Panc1 (cell line): ENCODE measurements at regions not wholly inside any gene's neighbourhood (a gene's known extent, or its start where the extent isn't known, plus 50 kb on each side); places are given as distances from the start of the nearest gene placed in this dataset.

Source experiments
- ATAC-seq: fragments of 200-7000 bp; cut with Tn5 transposase; 2 replicates; pipeline ENCODE4 v1.9.1; 2020; ENCODE audit warnings: mild to moderate bottlenecking, moderate library complexity
- BruUV-seq: library from RNA; stranded (reverse); fragments of 400-500 nt; replicated peaks from 2 replicates; lab custom pipeline; 2021; lab: Mats Ljungman, UMichigan
- CTCF ChIA-PET: fragments of 300-600 bp; sonication (Branson Sonifier 250); formaldehyde crosslinking; loops from one replicate; lab custom pipeline; 2022; ENCODE audit warnings: antibody characterized with exemption; lab: Charles Lee
- POLR2A ChIA-PET: fragments of 300-600 bp; sonication (Branson Sonifier 250); formaldehyde crosslinking; loops from one replicate; lab custom pipeline; 2022; ENCODE audit warnings: antibody characterized with exemption; lab: Charles Lee
- DNase-seq: peaks from one replicate; pipeline ENCODE4 v3.0.0-alpha.2; 2010; ENCODE audit warnings: low read depth, low spot score
- H3K27ac ChIP-seq: 2 replicates; pipeline ENCODE4 v1.5.1; 2011; ENCODE audit warnings: mild to moderate bottlenecking, low read length, inconsistent platforms
- H3K27me3 ChIP-seq: fragments of 200-500 bp; sonication (Bioruptor generic); 2 replicates; pipeline ENCODE4 v1.6.0; 2014; ENCODE audit warnings: low read length, inconsistent platforms; ENCODE audit not compliant: control insufficient read depth, insufficient read depth
- H3K36me3 ChIP-seq: fragments of 200-500 bp; sonication (Bioruptor generic); 2 replicates; pipeline ENCODE4 v1.5.1; 2014; ENCODE audit warnings: inconsistent platforms, mild to moderate bottlenecking, low read length, moderate library complexity; ENCODE audit not compliant: control insufficient read depth, insufficient read depth
- H3K4me1 ChIP-seq: 2 replicates; pipeline ENCODE4 v1.5.1; 2011; ENCODE audit warnings: inconsistent platforms, mild to moderate bottlenecking, low read length, moderate library complexity; ENCODE audit not compliant: control insufficient read depth, insufficient read depth
- H3K4me3 ChIP-seq, 2 experiments: 2 replicates each; pipeline ENCODE4 v1.5.1; 2011 to 2012; ENCODE audit warnings: low read depth in 2 of 2, low read length in 2 of 2, mild to moderate bottlenecking in 2 of 2, inconsistent platforms in 1 of 2, moderate library complexity in 1 of 2
- H3K9me3 ChIP-seq: fragments of 200-500 bp; sonication (Bioruptor generic); 2 replicates; pipeline ENCODE4 v1.5.1; 2014; ENCODE audit warnings: low read depth, mild to moderate bottlenecking, inconsistent platforms, low read length, moderate library complexity; ENCODE audit not compliant: control insufficient read depth, insufficient read depth
- CTCF ChIP-seq: fragments of 450-650 bp; IDR thresholded peaks from 2 replicates; pipeline ENCODE4 v1.5.1; 2017; ENCODE audit warnings: mild to moderate bottlenecking
- POLR2AphosphoS5 ChIP-seq: IDR thresholded peaks from 2 replicates; pipeline ENCODE4 v1.6.1; 2012; ENCODE audit warnings: mild to moderate bottlenecking, low read depth, low read length, moderate library complexity
- REST ChIP-seq, 2 experiments: IDR thresholded peaks; 2 replicates each; pipeline ENCODE4 v1.6.1; 2011 to 2012; ENCODE audit warnings: low read depth in 2 of 2, control low read depth in 1 of 2, low read length in 1 of 2, mild to moderate bottlenecking in 1 of 2, moderate library complexity in 1 of 2; ENCODE audit not compliant: insufficient read depth in 1 of 2
- SIN3A ChIP-seq: IDR thresholded peaks from 2 replicates; pipeline ENCODE4 v1.6.1; 2012; ENCODE audit warnings: low read depth, mild to moderate bottlenecking, low read length, moderate library complexity, borderline replicate concordance; ENCODE audit not compliant: insufficient read depth
- TCF7L2 ChIP-seq: IDR thresholded peaks from 2 replicates; pipeline ENCODE4 v1.6.1; 2011; ENCODE audit warnings: mild to moderate bottlenecking, low read depth, low read length, inconsistent platforms
- in situ Hi-C: cut with HindIII; loops from 2 replicates; pipeline ENCODE4 v1.10.0; 2016; ENCODE audit warnings: low sequenced_read_pairs, low pct_unique_long_range_greater_than_20kb
- intact Hi-C: fragments of 100-400 bp; cut with micrococcal nuclease; formaldehyde crosslinking; loops from one replicate; pipeline ENCODE4 v1.10.0; 2022; ENCODE audit not compliant: unreplicated experiment

GRCh38 chrX:5650904-5651303 is 577.8 kb downstream of the NLGN4X start:
- H3K4me3 ChIP-seq, result no peak overlapping the region
- H3K27ac ChIP-seq, result no peak overlapping the region
- BruUV-seq, result no TSS peak
- H3K27me3 ChIP-seq, result no peaks in the 10 kb centered on the region
- intact Hi-C loops (no loop called here), in situ Hi-C loops (no loop called here)
- no peaks in the 10 kb centered on the region for H3K4me1 ChIP-seq
- no peaks in the 10 kb centered on the region for H3K9me3 ChIP-seq
- CTCF ChIA-PET, result no interaction called here
- TF ChIP-seq SIN3A (no peak), POLR2AphosphoS5 (no peak), TCF7L2 (no peak), REST (IDR thresholded peaks at IDR 0.05; ENCODE audit: insufficient read depth in 1 of 2, low read depth in 2 of 2, low read length in 1 of 2) (no peak), CTCF (no peak)
- H3K36me3 ChIP-seq, result no peaks in the 10 kb centered on the region
- no peak for ATAC-seq
- POLR2A ChIA-PET, result no interaction called here
- no peak for DNase-seq

GRCh38 chrX:5648941-5649568 is 579.6 kb downstream of the NLGN4X start:
- BruUV-seq, result no TSS peak
- DNase-seq (no peak), ATAC-seq (no peak)
- no peak overlapping the region for H3K27ac ChIP-seq
- no peaks in the 10 kb centered on the region for H3K4me1 ChIP-seq
- H3K36me3 ChIP-seq, result no peaks in the 10 kb centered on the region
- in situ Hi-C loops (no loop called here), intact Hi-C loops (no loop called here)
- no peaks in the 10 kb centered on the region for H3K27me3 ChIP-seq
- ChIA-PET CTCF (no interaction called here), POLR2A (no interaction called here)
- TF ChIP-seq CTCF (no peak), POLR2AphosphoS5 (no peak), SIN3A (no peak), REST (IDR thresholded peaks at IDR 0.05; ENCODE audit: insufficient read depth in 1 of 2, low read depth in 2 of 2, low read length in 1 of 2) (no peak)
- H3K9me3 ChIP-seq, result no peaks in the 10 kb centered on the region
- H3K4me3 ChIP-seq, result no peak overlapping the region
